Fibroblast of mammary gland (primary cell): ENCODE measurements at regions not wholly inside any gene's neighbourhood (a gene's known extent, or its start where the extent isn't known, plus 50 kb on each side); places are given as distances from the start of the nearest gene placed in this dataset.

ENCODE experiments used
- DNase-seq: peaks from one replicate; pipeline ENCODE4 v3.0.0-alpha.2; 2010; ENCODE audit warnings: low read depth
- H3K4me3 ChIP-seq: 2 replicates; pipeline ENCODE4 v1.5.1; 2011; ENCODE audit warnings: low read depth, mild to moderate bottlenecking, low read length, moderate library complexity; ENCODE audit not compliant: control insufficient read depth
- TF ChIP-seq, protein P1 (sequence below): conservative IDR thresholded peaks from 2 replicates; pipeline ENCODE4 v1.5.1; 2011; ENCODE audit warnings: low read depth, low read length, inconsistent platforms; ENCODE audit not compliant: control insufficient read depth, insufficient read depth

DNA sequence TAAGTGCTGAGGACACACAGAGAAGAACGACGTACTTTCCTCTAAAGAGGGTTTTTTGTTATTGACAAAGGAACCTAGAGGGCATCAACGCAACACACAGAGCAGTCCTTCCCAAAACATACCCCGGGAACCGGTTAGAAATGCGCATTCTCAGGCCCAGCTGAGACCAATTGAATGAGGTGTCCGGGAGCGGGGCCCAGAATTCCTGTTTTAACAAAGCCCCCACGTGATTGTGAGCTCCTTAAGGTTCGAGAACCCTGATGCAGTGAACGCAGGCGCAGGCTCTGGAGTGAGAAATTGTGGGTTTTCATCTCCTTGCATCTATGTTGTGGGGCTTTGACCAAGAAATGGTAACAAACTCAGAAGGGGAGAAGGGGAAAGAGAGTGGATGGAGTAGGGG is 51.0 kb upstream of the TBX3 start:
- TF ChIP-seq, protein P1, sequence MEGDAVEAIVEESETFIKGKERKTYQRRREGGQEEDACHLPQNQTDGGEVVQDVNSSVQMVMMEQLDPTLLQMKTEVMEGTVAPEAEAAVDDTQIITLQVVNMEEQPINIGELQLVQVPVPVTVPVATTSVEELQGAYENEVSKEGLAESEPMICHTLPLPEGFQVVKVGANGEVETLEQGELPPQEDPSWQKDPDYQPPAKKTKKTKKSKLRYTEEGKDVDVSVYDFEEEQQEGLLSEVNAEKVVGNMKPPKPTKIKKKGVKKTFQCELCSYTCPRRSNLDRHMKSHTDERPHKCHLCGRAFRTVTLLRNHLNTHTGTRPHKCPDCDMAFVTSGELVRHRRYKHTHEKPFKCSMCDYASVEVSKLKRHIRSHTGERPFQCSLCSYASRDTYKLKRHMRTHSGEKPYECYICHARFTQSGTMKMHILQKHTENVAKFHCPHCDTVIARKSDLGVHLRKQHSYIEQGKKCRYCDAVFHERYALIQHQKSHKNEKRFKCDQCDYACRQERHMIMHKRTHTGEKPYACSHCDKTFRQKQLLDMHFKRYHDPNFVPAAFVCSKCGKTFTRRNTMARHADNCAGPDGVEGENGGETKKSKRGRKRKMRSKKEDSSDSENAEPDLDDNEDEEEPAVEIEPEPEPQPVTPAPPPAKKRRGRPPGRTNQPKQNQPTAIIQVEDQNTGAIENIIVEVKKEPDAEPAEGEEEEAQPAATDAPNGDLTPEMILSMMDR: no peak
- DNase-seq: no peak
- H3K4me3 ChIP-seq: no peak overlapping the region

DNA sequence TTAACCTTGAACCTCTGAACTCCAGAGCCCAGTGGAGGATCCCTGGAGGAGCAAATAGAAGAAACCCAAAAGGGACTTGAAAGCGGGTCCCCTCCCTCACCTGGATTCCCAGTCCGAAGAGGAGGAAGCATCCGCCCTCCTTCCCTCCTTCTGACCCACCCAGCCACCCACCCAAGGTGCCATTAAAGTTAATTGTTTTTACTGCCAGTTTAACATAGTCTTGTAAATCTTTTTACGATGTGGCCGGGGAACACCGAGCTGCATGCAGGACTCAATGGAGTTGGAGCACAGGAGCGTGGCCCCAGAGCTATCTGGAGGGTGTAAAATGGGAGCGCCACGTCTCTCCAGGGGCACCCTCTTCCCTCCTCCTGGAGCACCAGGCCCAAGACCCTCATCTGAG is 49.9 kb upstream of the TBX3 start:
- no peak overlapping the region for H3K4me3 ChIP-seq
- TF ChIP-seq, protein P1: no peak

More for the DNA sequence above, 49.9 kb upstream of the TBX3 start:
- DNase-seq: no peak
